Adrenal gland (tissue), 9 donors: ENCODE measurements at regions not wholly inside any gene's neighbourhood (a gene's known extent, or its start where the extent isn't known, plus 50 kb on each side); places are given as distances from the start of the nearest gene placed in this dataset.

Source experiments
- DNase-seq, 7 donors: peaks; one replicate each; pipeline ENCODE4 v3.0.0-alpha.2; 2019 to 2020
- H3K27ac ChIP-seq, 5 donors: fragments of 200-600 bp; sonication (generic) in 4 of 5; 1 replicate in 3 of 5; 2 replicates in 2 of 5; pipeline versions ENCODE4 v1.5.1 to v1.8.0; 2016 to 2020; ENCODE audit warnings: mild to moderate bottlenecking in 1 of 5
- H3K27me3 ChIP-seq: fragments of 200-600 bp; 2 replicates; pipeline ENCODE4 v1.8.0; 2021
- H3K36me3 ChIP-seq, 2 donors: fragments of 200-600 bp; replicated peaks in 1 of 2; 1 replicate in 1 of 2; 2 replicates in 1 of 2; pipeline versions ENCODE4 v1.5.1 to v1.8.0; 2018 to 2022
- H3K4me1 ChIP-seq, 2 donors: fragments of 200-600 bp; replicated peaks in 1 of 2; 1 replicate in 1 of 2; 2 replicates in 1 of 2; pipeline versions ENCODE4 v1.5.1 to v1.8.0; 2018 to 2021
- H3K4me3 ChIP-seq, 4 donors: fragments of 200-600 bp; sonication (generic) in 3 of 4; one replicate each; pipeline ENCODE4 v1.5.1; 2016 to 2018
- H3K9me3 ChIP-seq, 3 donors: fragments of 200-600 bp; sonication (generic) in 1 of 3; replicated peaks in 1 of 3; 1 replicate in 2 of 3; 2 replicates in 1 of 3; pipeline versions ENCODE4 v1.5.1 to v1.8.0; 2016 to 2021
- CTCF ChIP-seq, 6 experiments: fragments of 450-650 bp in 4 of 6; fragments of 200-600 bp in 2 of 6; sonication (generic) in 1 of 6; IDR thresholded peaks; 1 replicate in 5 of 6; 2 replicates in 1 of 6; pipeline versions ENCODE4 v1.5.1 to v1.8.0; 2016 to 2021; ENCODE audit warnings: antibody characterized with exemption in 6 of 6, mild to moderate bottlenecking in 2 of 6, moderate library complexity in 1 of 6
- POLR2A ChIP-seq, 2 donors: fragments of 450-650 bp; IDR thresholded peaks; one replicate each; pipeline ENCODE4 v1.6.1; 2017; ENCODE audit warnings: antibody characterized with exemption in 2 of 2, mild to moderate bottlenecking in 2 of 2, moderate library complexity in 1 of 2
- WGBS, 4 donors: extraction: QIAGEN DNeasy Blood & Tissue Kit in 2 of 4; methylation state at CpG; one replicate each; pipeline versions ENCODE4 v1.1.5 to v1.1.7; 2013 to 2017; 5-methylcytosine and 5-hydroxymethylcytosine counted together
- intact Hi-C, 2 donors: fragments of 100-400 bp; cut with DNase I; formaldehyde crosslinking; loops; one replicate each; pipeline versions ENCODE4 v1.14.1 to v1.15.0; 2022 to 2023
- donor health status: healthy with polysubstance abuse.
- donor health status: Bipolar disorder and iron deficiency.
- donor health status: DM: yes; HTN: yes; CAD: no.
- donor health status: DM: no; HTN: no; CAD: no.
- donor health status: DM: no; HTN: no; CAD: no.

DNA sequence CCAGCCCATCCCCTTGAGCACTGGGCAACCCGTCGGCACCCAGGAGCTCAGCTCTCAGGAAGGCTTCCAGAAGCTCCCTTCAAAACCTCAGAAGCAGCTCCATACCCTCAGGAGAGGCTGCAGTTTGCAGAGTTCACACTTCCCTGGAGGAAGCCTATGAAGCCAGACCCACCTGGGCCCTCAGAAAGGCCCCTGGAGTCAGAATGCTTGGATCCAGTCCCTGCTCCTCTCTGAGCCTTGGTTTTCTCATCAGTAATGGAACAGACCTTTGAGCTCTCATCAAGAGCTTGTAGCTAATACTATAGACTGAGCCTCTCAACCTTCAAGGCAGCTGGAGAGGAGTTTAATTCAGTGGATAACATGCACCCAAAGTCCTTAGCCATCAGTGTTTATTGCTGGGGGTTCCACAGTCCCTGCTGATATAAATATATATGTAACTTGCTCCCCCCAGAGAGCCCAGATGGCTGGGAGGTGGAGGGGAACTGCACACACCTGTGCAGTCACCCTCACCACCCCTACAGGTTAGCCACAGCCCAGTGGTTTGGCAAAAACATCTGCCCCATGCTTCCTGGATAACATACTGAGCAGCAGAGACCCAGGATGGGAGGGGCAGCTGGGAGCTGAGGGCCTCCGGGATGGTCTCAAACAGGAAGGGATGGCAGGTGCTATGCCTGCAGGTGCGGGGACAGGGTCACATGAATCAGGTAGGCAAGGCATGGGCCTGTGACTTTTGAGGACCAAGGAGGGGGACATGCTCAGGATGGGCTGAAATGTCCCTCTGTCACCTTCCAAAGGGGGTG, 120.1 kb downstream of the SNX5 start:
- no peak overlapping the region for H3K27ac ChIP-seq
- peaks cover 0 to 5% of the 10 kb centered on the region in 2 donors for H3K4me1 ChIP-seq
- H3K9me3 ChIP-seq = no peaks in the 10 kb centered on the region
- no peaks in the 10 kb centered on the region for H3K27me3 ChIP-seq
- H3K4me3 ChIP-seq = no peak overlapping the region
- intact Hi-C loops = no loop called here
- WGBS, 4 donors = 77 to 88% (median 82%) methylated on average over 1 to 4 of the region's 4 CpGs
- H3K36me3 ChIP-seq = no peaks in the 10 kb centered on the region
- TF ChIP-seq CTCF (IDR thresholded peaks at IDR 0.05) (no peak), POLR2A (IDR thresholded peaks at IDR 0.05) (no peak)
- no peak for DNase-seq

DNA sequence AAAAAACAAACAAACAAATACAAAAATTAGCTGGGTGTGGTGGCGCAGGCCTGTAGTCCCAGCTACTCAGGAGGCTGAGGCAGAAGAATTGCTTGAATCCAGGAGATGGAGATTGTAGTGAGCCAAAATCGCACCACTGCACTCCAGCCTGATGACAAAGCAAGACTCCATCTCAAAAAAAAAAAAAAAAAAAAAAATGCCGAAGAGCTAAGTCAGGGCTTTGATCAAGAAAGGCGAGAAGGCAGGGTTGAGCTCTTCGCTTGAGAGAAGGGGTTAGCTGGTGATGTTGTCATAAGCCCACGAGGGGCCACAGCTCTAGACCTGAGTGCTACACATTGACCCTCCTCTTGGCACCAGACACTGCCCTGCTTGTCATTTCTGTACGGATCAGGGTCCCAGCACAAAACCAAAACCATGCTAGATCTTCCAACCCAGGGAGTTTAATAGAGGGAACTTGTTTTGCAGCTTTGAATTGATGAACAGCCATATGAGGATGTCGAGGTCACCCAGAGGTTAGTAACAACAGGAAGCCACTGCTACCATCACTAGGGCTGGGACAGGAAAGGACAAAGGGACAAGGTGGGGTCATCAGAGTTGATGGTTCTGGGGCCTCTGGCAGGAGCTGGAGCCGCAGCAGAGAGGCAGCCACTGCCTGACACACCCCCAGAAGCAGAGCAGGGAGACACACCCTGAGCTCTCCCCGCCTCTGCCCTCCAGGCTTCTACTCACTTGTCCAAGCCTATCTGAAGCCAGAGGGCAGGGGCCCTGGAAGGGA, 122.7 kb downstream of the SNX5 start:
- H3K27ac ChIP-seq = peak overlapping the region in 2 of 5 donors; percentile 39 to 70
- H3K36me3 ChIP-seq = no peaks in the 10 kb centered on the region
- H3K4me1 ChIP-seq = peaks cover 0 to 18% of the 10 kb centered on the region in 2 donors
- no peak overlapping the region for H3K4me3 ChIP-seq
- intact Hi-C loops = no loop called here
- DNase-seq = peak in 5 of 7 donors; percentile 33 to 68 (median 40)
- 68 to 74% (median 72%) methylated on average over 10 of the region's 10 CpGs for WGBS, 4 donors
- H3K9me3 ChIP-seq = no peaks in the 10 kb centered on the region
- no peaks in the 10 kb centered on the region for H3K27me3 ChIP-seq
- TF ChIP-seq CTCF (IDR thresholded peaks at IDR 0.05) (no peak), POLR2A (IDR thresholded peaks at IDR 0.05) (no peak)

DNA sequence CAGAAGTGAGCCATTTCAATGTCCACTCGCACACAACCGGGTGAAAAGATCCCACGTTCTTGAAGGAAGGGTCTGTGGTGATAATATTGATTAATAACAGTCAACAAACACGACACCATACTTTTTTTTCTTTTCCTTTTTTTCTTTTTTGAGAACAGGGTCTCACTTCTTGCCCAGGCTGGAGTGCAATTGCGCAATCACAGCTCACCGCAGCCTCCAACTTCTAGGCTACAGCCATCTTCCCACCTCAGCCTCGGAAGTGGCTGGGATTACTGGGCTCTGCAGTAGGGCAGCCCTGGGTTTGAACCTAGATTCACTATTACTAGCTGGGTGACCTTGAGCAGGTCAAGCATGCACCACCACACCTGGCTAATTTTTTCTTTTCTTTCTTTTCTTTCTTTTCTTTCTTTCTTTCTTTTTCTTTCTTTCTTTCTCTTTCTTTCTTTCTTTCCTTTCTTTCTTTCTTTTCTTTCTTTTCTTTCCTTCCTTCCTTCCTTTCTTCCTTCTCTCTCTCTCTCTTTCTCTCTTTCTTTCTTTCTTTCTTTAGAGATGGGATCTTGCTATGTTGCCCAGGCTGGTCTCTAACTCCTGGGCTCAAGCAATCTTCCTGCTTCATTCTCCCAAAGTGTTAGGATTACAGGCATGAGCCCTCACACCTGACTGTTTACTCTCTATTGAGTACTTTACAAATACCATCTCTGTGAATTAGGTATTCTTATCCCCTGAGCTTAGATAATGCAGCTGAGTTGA, 123.9 kb downstream of the SNX5 start:
- H3K9me3 ChIP-seq = no peaks in the 10 kb centered on the region
- peaks cover 0 to 18% of the 10 kb centered on the region in 2 donors for H3K4me1 ChIP-seq
- intact Hi-C loops = no loop called here
- H3K27me3 ChIP-seq = no peaks in the 10 kb centered on the region
- TF ChIP-seq CTCF (IDR thresholded peaks at IDR 0.05) (no peak), POLR2A (IDR thresholded peaks at IDR 0.05) (no peak)
- no peak overlapping the region for H3K4me3 ChIP-seq
- WGBS, 4 donors = 76 to 92% (median 86%) methylated on average over 7 of the region's 7 CpGs
- H3K36me3 ChIP-seq = no peaks in the 10 kb centered on the region
- H3K27ac ChIP-seq = peak overlapping the region in 1 of 5 donors; percentile 27
- DNase-seq = no peak

DNA sequence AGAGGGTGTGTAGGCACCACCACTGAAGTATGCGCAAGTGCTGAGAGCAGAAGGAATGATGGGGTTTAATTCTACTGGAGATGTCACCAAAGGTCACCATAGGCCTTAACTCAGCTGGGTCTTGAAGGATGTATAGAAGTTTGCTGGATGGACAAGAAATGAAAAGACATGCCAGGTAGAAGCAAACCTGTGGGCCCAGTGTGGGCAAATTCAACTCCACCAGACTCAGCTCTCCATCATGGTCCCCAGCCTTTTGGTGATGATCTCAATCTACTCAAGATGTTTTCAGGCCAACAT, 124.5 kb downstream of the SNX5 start:
- 94 to 100% (median 96%) methylated on average over 1 of the region's 1 CpG for WGBS, 4 donors
- TF ChIP-seq CTCF (IDR thresholded peaks at IDR 0.05) (no peak), POLR2A (IDR thresholded peaks at IDR 0.05) (no peak)
- DNase-seq = no peak
- peak overlapping the region in 3 of 5 donors; percentile 36 to 85 (median 65) for H3K27ac ChIP-seq
- peaks cover 0 to 18% of the 10 kb centered on the region in 2 donors for H3K4me1 ChIP-seq
- H3K36me3 ChIP-seq = no peaks in the 10 kb centered on the region
- intact Hi-C loops = no loop called here
- H3K4me3 ChIP-seq = no peak overlapping the region
- H3K27me3 ChIP-seq = no peaks in the 10 kb centered on the region
- no peaks in the 10 kb centered on the region for H3K9me3 ChIP-seq
